Chondrocyte (in vitro differentiated cells): ENCODE measurements at regions not wholly inside any gene's neighbourhood (a gene's known extent, or its start where the extent isn't known, plus 50 kb on each side); places are given as distances from the start of the nearest gene placed in this dataset.

Source experiments
- DNase-seq: peaks from one replicate; pipeline ENCODE4 v3.0.0; 2021; ENCODE audit warnings: mixed read lengths, low spot score
- H3K27ac Mint-ChIP-seq: one replicate; pipeline ENCODE4 v1.8.0; 2021; ENCODE audit warnings: mild to moderate bottlenecking, moderate library complexity, mixed read lengths; ENCODE audit not compliant: unreplicated experiment
- H3K27me3 Mint-ChIP-seq: 2 replicates; pipeline ENCODE4 v1.8.0; 2021; ENCODE audit warnings: low read depth, mixed read lengths
- H3K36me3 Mint-ChIP-seq: 2 replicates; pipeline ENCODE4 v1.8.0; 2021; ENCODE audit warnings: low read depth, mixed read lengths
- H3K4me1 Mint-ChIP-seq: 2 replicates; pipeline ENCODE4 v1.8.0; 2021; ENCODE audit warnings: low read depth, mild to moderate bottlenecking, mixed read lengths
- H3K4me3 Mint-ChIP-seq: one replicate; pipeline ENCODE4 v1.8.0; 2021; ENCODE audit warnings: mild to moderate bottlenecking, moderate library complexity, mixed read lengths; ENCODE audit not compliant: unreplicated experiment
- H3K9me3 Mint-ChIP-seq: 2 replicates; pipeline ENCODE4 v1.8.0; 2021; ENCODE audit warnings: low read depth, mixed read lengths
- TF ChIP-seq, protein P1 (sequence below): fragments of 200-600 bp; sonication (generic); IDR thresholded peaks from 2 replicates; pipeline ENCODE4 v1.5.0; 2021; ENCODE audit warnings: antibody characterized with exemption, mild to moderate bottlenecking, moderate library complexity

- H3K9me3 Mint-ChIP-seq = peaks cover 2% of the 10 kb centered on the region
- H3K36me3 Mint-ChIP-seq = no peaks in the 10 kb centered on the region
- no peak overlapping the region for H3K27ac Mint-ChIP-seq
- no peak overlapping the region for H3K4me3 Mint-ChIP-seq
- TF ChIP-seq, protein P1, sequence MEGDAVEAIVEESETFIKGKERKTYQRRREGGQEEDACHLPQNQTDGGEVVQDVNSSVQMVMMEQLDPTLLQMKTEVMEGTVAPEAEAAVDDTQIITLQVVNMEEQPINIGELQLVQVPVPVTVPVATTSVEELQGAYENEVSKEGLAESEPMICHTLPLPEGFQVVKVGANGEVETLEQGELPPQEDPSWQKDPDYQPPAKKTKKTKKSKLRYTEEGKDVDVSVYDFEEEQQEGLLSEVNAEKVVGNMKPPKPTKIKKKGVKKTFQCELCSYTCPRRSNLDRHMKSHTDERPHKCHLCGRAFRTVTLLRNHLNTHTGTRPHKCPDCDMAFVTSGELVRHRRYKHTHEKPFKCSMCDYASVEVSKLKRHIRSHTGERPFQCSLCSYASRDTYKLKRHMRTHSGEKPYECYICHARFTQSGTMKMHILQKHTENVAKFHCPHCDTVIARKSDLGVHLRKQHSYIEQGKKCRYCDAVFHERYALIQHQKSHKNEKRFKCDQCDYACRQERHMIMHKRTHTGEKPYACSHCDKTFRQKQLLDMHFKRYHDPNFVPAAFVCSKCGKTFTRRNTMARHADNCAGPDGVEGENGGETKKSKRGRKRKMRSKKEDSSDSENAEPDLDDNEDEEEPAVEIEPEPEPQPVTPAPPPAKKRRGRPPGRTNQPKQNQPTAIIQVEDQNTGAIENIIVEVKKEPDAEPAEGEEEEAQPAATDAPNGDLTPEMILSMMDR = no peak
- no peak for DNase-seq
- no peaks in the 10 kb centered on the region for H3K4me1 Mint-ChIP-seq
- H3K27me3 Mint-ChIP-seq = no peaks in the 10 kb centered on the region
Observed at GRCh38 chr2:139872503-139872902, 1092.3 kb upstream of the NXPH2 start.

GRCh38 chr2:139872032-139872431, 1091.8 kb upstream of the NXPH2 start:
- no peaks in the 10 kb centered on the region for H3K27me3 Mint-ChIP-seq
- H3K4me1 Mint-ChIP-seq = no peaks in the 10 kb centered on the region
- no peak overlapping the region for H3K27ac Mint-ChIP-seq
- TF ChIP-seq, protein P1 = no peak
- H3K36me3 Mint-ChIP-seq = no peaks in the 10 kb centered on the region
- peaks cover 2% of the 10 kb centered on the region for H3K9me3 Mint-ChIP-seq
- no peak for DNase-seq
- no peak overlapping the region for H3K4me3 Mint-ChIP-seq

GRCh38 chr2:139867601-139868226, 1087.5 kb upstream of the NXPH2 start:
- TF ChIP-seq, protein P1 = no peak
- no peaks in the 10 kb centered on the region for H3K27me3 Mint-ChIP-seq
- no peak for DNase-seq
- no peak overlapping the region for H3K4me3 Mint-ChIP-seq
- H3K4me1 Mint-ChIP-seq = no peaks in the 10 kb centered on the region
- peaks cover 26% of the 10 kb centered on the region for H3K9me3 Mint-ChIP-seq
- H3K27ac Mint-ChIP-seq = no peak overlapping the region
- H3K36me3 Mint-ChIP-seq = no peaks in the 10 kb centered on the region

- no peaks in the 10 kb centered on the region for H3K4me1 Mint-ChIP-seq
- H3K4me3 Mint-ChIP-seq = no peak overlapping the region
- H3K36me3 Mint-ChIP-seq = no peaks in the 10 kb centered on the region
- peaks cover 37% of the 10 kb centered on the region for H3K9me3 Mint-ChIP-seq
- peaks cover 1% of the 10 kb centered on the region for H3K27me3 Mint-ChIP-seq
- TF ChIP-seq, protein P1 = no peak
- DNase-seq = no peak
- no peak overlapping the region for H3K27ac Mint-ChIP-seq
Observed at GRCh38 chr2:139864821-139865302, 1084.7 kb upstream of the NXPH2 start.

- TF ChIP-seq, protein P1 = no peak
- no peak overlapping the region for H3K4me3 Mint-ChIP-seq
- H3K27ac Mint-ChIP-seq = no peak overlapping the region
- no peaks in the 10 kb centered on the region for H3K4me1 Mint-ChIP-seq
- no peak for DNase-seq
- H3K27me3 Mint-ChIP-seq = no peaks in the 10 kb centered on the region
- peaks cover 7% of the 10 kb centered on the region for H3K9me3 Mint-ChIP-seq
- no peaks in the 10 kb centered on the region for H3K36me3 Mint-ChIP-seq
Observed at GRCh38 chr2:139854769-139855483, 1074.7 kb upstream of the NXPH2 start.
